GM11168 (cell line): ENCODE measurements at regions not wholly inside any gene's neighbourhood (a gene's known extent, or its start where the extent isn't known, plus 50 kb on each side); places are given as distances from the start of the nearest gene placed in this dataset.

Experiments used
- in situ Hi-C: fragments of 300-500 bp; cut with MboI; formaldehyde crosslinking; loops from one replicate; pipeline ENCODE4 v1.12.0; 2022; ENCODE audit warnings: low sequenced_read_pairs; ENCODE audit not compliant: unreplicated experiment

DNA sequence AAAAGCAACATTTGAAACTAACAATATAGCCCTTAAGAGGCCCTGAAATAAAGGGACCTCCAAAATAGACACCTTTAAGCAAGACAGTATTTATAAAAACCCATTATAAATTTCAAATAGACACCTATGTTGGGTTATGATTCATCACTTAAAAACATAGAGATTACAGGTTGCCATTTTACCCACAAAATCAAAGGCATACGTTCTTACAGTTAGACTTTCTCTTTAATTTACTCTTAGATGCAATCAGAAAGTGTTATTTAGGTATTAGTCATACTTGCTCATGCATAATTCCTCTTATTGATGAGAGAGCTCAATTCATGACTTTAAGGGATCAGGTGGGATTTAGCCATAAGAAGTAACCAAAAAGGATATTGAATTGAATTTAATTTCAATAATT, 51.5 kb upstream of the TMEM200A start:
- in situ Hi-C loops, result loop anchor here (25.0 kb wide), 1 partner anchor 523 kb away; the partner anchor contains the start of gene SMLR1

DNA sequence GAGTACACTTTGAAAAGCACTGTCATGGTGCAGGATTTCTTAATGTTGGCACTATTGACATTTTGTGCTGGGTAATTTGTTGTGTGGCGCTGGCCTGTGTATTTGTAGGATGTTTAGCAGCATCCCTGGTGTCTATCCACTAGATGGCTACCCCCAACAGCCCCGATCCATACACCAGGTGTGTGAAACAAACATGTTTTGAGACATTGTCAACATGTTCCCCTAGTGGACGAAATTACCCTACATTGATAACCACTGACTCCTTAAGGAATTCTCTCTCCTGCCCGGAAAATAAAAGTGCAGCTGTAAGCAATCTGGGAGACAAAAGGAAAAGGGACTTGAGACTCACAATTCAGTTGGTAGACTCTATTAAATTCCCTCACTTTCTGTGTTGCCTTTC, 52.6 kb upstream of the TMEM200A start:
- in situ Hi-C loops, result loop anchor here (25.0 kb wide), 1 partner anchor 524 kb away; the partner anchor contains the start of gene SMLR1

DNA sequence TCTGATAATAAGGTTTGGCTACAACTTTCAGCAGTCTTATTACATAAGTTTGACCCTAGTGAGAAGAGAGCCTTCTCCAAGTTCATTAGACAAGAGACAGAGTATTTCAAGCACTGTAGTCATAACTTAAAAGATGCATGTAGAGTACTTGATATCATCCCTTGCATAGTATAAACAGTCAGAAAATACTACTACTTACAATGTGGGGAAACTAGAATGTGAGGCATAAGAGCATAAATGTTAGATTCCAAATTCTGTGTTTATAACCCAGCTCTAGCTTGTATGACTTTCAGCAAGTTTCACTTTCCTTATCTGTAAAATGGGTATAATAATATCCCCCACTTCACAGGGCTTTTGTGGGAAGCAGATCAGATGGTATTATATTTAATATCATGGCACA, 56.8 kb upstream of the TMEM200A start:
- in situ Hi-C loops, result loop anchor here (25.0 kb wide), 1 partner anchor 528 kb away; the partner anchor contains the start of gene SMLR1

DNA sequence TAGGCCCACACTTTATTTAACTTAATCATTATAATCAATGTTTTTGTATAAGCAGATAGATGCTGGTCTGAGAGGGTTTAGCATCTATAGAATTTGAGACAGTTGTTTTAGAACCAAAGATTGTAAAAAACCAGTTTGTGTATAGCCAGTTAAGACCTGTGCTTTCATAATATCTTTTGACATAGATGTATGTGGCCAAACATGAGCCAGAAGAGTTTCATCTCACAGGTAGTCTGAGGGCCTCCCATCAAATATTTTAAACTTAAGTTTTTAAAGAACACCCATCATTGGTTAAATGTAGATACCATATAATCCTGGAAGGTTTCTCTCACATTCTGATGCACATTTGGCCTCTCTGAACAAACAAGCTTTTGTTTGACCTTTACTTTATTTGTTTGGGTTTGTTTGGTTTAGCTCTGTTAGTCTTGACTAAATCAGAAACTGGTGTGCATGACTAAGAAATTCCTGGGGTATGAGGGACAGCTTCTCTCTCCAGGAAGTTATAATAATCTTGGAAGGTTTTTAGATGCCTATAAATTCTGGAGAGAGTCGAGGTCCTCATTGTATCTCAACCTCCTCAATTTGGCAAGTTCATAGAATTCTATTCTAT, 58.0 kb upstream of the TMEM200A start:
- in situ Hi-C loops, result loop anchor here (25.0 kb wide), 1 partner anchor 529 kb away; the partner anchor contains the start of gene SMLR1

DNA sequence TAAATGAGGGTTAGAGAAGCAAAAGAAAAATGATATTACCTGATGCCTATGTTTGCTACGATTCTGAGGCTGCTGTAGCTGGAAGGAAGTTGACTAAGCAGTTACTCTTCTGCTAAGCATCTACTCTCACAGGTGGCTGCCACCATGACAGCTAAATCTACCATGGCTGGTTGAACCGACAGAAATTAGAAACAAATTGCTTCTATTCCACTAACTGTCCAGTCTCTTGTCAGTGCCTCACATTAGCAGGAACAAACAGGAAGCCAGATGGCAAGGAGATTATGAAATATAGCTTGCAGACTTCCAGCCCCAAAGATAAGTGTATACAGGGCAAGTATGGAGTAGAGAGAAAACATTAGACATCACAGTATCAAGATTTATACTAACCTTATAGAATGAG, 59.4 kb upstream of the TMEM200A start:
- in situ Hi-C loops, result loop anchor here (25.0 kb wide), 1 partner anchor 531 kb away; the partner anchor contains the start of gene SMLR1

DNA sequence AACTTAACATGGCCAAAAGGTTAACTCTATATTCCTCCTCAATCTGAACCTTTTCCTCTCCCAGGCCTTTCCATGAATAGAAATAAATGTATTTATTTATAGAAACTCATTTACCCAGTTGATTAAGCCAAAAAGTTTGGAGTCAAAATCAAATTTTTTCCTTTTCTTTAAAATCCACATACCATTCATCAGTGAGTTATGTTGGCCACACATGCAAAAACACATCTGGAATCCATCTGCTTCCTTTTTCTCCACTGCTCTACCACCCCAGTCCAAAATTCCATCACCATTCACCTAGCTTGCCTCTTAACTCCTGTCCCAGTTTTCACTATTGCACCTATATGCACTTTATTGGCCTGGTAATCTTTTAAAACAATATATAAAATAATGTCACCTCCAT, 62.4 kb upstream of the TMEM200A start:
- in situ Hi-C loops, result loop anchor here (25.0 kb wide), 1 partner anchor 534 kb away; the partner anchor contains the start of gene SMLR1

DNA sequence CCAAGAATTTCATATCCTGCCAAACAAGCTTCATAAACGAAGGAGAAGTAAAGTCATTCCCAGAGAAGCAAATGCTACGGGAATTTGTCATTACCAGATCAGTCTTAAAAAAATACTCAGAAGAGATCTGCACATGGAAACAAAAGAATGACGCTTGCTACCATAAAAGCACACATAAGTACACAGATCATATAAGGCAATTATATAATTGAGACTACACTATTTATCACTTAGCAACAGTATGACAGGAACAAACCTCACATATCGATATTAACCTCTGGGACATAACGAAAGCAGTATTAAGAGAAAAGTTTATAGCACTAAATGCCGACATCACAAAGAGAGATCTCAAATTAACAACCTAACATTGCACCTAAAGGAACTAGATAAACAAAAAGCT, 67.6 kb upstream of the TMEM200A start:
- in situ Hi-C loops, result loop anchor here (25.0 kb wide), 1 partner anchor 211 kb away; no protein-coding TSS in a partner anchor

DNA sequence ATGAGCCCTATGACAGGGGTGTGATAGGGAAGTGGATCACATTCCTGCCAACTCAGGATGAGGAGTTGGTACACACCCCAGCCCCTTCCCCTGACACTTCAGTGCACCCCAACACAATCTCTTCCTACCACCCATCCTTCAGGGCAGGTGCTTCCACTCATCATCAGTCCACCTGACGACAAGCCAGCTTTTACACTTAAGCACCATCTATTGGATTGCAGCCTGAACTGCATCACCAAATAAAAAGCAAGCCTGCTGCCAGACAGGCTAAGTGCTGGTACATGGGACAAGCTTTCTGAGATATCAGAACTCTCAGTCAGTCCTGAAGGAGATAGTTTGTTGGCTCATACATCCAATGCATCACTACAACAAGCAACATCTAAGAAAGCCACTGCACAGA, 69.0 kb upstream of the TMEM200A start:
- in situ Hi-C loops, result loop anchor here (25.0 kb wide), 1 partner anchor 210 kb away; no protein-coding TSS in a partner anchor

DNA sequence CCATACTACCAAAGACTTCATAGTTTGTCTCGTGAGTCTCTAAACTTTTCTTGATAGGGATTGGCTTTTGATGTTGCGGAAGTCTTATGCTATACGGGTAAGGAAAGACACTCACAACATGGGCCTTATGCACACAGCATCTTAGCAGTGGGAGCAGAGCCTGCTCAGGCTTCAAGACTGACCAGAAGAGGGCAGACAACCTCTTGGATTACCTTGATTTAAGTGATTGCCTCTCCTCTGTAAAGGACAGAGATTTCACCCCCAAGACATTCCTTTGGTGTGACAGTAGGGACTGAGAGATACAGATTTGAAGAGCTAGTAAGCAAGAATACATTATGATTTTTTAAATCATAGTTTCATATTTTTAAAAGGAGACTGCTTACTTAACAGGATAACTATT, 71.0 kb upstream of the SAMD3 start:
- in situ Hi-C loops, result loop anchor here (25.0 kb wide), 1 partner anchor 206 kb away; no protein-coding TSS in a partner anchor

DNA sequence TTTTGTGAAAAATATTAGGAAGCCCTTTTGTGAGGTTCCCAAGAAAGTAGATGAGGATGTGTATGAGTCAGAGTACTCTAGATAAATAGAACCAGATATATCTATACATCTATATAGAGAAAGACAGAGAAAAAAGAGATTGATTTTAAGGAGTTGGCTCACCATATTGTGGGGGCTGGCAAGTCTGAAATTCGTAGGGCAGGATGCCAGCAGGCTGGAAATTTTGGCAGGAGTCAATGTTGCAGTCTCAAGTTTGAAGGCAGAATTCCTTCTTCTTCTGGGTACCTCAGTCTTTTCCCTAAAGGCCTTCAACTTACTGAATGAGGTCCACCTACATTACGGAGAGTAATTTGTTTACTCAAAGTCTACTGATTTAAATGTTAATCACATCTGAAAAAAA, 65.3 kb upstream of the SAMD3 start:
- in situ Hi-C loops, result loop anchor here (25.0 kb wide), 1 partner anchor 201 kb away; no protein-coding TSS in a partner anchor

DNA sequence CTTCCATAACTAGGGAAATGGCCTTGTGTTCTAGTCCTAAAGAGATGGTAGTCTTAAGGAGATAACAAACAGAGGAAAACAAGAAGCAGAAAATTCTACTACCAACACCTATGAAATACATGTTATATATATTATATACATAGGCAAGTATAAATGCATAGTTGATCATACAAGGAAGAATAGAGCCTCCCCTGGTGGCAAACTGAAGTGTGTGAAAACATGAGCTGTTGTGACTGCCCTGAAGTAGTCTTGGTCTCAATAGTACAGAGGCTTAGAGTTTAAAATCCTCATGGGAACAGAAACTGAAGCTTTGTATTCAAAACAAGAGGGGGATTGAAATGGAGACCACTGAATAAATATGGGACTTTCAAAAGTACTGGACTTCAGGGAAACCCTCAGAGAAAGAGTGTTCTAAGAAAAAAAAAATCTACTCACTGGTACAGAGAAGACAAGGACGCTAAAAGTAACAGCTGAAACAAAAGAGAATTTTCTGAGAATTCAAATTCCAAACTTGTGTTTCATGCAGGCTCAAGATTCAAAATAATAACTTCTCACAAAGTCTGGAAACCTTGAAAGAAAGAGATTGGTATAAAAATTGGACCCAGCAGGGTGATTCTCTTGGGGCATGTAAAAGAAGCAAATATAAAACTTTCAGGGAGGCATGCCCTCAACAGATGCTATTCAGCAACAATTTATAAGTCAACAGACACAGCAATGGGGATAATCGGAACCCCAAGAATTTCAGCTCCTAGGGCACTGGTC, 59.7 kb upstream of the SAMD3 start:
- in situ Hi-C loops, result loop anchor here (25.0 kb wide), 1 partner anchor 195 kb away; no protein-coding TSS in a partner anchor

DNA sequence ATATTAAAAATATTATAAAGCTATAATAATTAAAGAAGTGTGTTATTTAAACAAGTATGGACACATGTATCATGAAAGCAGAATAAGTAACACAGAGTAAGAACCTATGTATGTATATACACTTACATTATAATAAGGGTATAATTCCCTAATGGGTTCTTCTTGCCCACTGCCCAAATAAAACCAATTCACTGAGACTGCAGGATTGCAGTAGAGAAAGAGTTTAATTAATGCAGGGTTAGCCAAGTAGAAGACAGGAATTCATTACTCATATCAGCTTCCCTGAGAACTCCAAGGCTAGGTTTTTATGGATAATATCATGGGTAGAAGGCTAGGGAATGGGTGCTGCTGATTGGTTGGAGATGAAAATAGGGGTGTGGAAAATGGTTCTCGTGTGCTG, 53.8 kb upstream of the SAMD3 start:
- in situ Hi-C loops, result loop anchor here (25.0 kb wide), 1 partner anchor 189 kb away; no protein-coding TSS in a partner anchor

DNA sequence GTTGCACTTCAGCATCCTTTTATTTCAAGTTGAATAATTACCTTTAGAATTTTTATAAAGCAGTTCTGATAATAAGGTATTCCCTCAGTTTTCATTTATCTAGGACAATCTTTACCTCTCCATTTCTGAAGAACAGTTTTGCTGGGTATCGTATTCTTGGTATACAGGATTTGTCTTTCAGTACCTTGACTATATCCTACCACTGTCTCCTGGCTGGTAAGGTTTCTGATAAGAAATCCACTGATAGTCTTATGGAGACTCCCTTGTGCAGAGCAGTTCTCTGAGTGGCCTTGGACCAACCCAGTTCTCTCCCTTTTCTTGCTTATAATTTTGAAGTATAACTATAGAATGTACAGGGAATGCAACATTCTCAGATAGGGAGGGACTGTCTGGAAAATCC, 51.3 kb upstream of the SAMD3 start:
- in situ Hi-C loops, result no loop called here
